GM12874 (cell line): ENCODE measurements at regions not wholly inside any gene's neighbourhood (a gene's known extent, or its start where the extent isn't known, plus 50 kb on each side); places are given as distances from the start of the nearest gene placed in this dataset.

Experiments
- CTCF ChIP-seq: IDR thresholded peaks from 2 replicates; pipeline ENCODE4 v1.5.1; 2011; ENCODE audit warnings: low read depth, mild to moderate bottlenecking, control low read depth, low read length, moderate library complexity; ENCODE audit not compliant: insufficient read depth

GRCh38 chr7:126302639-126303038 is 950.1 kb downstream of the GRM8 start:
- no peak for TF ChIP-seq CTCF

DNA sequence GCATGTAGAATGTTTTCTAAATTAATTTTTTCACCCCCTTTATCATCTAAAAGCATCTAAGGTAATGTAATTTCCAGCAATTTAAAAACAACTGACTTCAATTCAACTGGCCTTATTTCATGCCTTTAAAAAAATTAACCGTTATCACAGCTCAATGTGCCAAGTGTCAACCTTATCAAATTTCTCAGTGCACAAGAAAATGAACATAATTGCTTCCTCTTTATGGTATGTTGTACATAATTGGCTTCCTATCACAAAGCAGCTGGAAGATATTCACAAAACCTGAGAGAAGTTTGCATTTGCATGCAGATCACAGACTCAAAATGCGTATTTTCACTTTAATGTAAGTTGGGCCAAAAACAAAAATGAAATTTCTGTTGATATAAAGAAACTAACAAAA is 966.4 kb downstream of the GRM8 start:
- TF ChIP-seq CTCF = no peak

DNA sequence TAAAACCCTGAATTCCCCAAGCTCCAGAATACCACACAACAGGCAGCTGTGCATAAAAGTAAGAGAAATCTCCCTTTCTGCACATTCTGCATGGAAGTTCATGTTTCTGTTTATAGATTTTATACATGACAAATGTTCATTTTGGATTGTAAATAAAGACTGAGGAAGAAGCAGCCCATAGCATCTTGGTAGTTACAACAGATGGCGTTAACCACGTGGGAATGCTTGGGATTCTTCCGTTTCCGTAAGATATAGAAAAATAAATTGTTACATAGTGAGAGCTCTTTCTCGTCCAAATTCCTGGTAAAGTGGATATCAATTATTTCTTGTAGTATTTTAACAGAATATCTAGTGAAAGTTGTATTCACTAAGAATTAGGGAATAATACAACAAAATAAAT is 1016.5 kb downstream of the GRM8 start:
- no peak for TF ChIP-seq CTCF

DNA sequence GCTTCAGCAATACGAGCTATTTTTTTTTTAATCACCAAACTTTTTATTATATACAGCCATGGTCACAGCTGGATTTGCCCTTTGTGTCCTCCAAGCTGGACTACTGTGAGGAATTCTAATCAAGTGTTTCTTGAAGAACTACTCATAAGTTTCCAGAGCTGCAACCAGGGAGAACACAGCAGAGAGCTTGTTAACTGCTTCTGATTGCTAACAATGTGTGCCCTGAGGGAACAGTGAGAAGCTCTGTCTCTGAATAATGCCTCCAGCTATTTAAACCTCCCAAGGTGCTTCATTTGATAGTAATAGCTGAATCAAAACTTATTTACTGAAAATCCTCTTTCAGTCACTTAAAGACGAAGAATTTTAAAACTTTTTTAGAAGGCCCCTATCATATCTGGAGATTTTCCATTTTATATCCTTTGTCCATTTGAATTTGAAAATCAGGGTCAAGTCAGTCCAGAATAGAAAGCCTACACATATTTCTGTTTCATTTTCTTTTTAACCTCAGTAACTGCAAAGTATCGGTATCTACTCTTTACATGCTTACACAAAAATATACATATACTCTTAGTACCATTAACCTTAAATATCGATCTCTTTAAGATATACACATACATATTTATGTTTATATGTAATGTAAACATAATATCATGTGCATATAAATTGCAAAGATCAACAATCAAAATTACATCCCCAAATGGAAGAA is 1024.2 kb downstream of the GRM8 start:
- TF ChIP-seq CTCF = no peak

DNA sequence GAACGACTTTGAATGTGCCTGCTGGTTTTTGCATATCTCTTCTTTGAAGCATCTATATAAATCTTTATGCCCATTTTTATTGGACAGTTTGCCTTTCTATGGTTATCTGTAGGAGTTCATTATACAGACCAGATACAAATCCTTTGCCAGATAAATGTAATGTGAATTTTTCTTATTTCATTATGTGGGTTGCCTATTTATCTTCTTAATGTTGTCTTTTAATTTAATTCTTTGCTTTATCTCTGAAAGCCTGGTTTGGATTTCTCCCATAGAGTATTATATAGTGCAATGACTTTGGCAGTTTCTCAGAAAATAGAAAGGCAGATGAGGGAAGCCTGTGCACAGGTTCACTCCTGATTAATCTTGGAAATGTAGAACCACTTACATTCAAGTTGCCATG is 1025.1 kb downstream of the GRM8 start:
- no peak for TF ChIP-seq CTCF

DNA sequence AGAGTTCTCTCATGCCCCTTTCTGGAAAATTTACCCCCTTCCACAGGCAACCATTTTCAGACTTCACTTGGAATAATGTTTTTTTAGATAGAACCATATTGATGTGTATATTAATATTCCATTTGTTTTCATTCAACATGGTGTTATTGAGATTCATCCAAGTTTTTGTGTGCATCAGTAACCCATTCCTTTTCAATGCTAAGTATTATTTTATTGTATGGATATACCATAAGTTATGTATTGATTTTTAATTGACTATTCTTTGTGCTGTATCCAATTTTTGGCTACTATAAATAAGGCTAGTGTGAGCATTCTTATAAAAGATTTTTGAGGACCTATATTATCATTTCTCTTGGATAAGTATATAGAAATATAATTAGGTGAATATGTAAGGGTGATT is 1025.7 kb downstream of the GRM8 start:
- no peak for TF ChIP-seq CTCF

GRCh38 chr7:126223729-126224128 is 1029.0 kb downstream of the GRM8 start:
- TF ChIP-seq CTCF = no peak
